Hypothalamus (tissue), 51 donors: ENCODE measurements at regions not wholly inside any gene's neighbourhood (a gene's known extent, or its start where the extent isn't known, plus 50 kb on each side); places are given as distances from the start of the nearest gene placed in this dataset.

Experiments used
- DNase-seq, 51 donors: peaks; one replicate each; lab custom pipeline; 2025; lab: John Stamatoyannopoulos, UW

- no peak for DNase-seq
Observed at GRCh38 chr3:156760333-156760732, 65.8 kb upstream of the LEKR1 start.

- DNase-seq: no peak
Observed at GRCh38 chr3:156761007-156761406, 65.1 kb upstream of the LEKR1 start.

- no peak for DNase-seq
Observed at GRCh38 chr3:156761713-156762451, 64.3 kb upstream of the LEKR1 start.

GRCh38 chr3:156762631-156763185, 63.4 kb upstream of the LEKR1 start:
- no peak for DNase-seq

GRCh38 chr3:156763386-156763785, 62.8 kb upstream of the LEKR1 start:
- no peak for DNase-seq

GRCh38 chr3:156763931-156764720, 62.0 kb upstream of the LEKR1 start:
- DNase-seq: no peak

DNA sequence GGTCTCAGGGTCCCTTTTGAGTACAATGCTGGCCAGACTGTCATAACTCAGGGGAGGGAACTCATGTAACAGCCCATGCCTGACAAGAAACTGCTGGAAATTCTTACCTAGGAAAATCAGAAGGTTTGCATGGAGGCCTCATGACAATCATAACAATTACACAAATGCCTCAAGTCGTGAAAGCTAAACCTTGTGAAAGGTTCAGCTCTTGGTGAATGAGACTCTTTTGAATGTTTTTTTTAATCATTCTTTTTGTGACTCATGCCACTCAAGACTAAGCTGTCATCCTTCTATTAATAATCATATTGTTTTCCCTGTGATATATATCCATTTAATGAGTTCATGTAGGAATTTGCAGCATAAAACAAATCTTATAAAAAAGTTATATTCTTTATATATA, 61.4 kb upstream of the LEKR1 start:
- no peak for DNase-seq

DNA sequence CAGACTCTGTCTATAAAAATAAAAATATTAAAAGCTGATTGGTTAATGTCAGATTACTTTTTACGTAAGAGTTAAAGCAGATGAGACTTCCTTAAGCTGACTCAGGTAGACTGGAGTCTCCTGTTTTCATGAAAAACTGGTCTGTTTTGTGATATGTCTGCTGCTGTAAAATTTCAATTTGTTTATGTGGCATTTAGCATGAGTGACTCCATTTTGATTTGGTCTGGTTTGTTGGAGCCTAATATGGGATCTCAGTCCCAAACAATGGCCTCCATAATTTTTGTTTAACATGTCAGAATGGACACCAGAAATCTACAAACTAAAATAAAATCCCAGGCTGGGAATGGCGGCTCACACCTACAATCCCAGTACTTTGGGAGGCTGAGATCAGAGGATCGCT, 57.8 kb upstream of the LEKR1 start:
- no peak for DNase-seq

- DNase-seq: no peak
Observed at GRCh38 chr3:156769721-156770654, 56.2 kb upstream of the LEKR1 start.

- no peak for DNase-seq
Observed at GRCh38 chr3:156770699-156771414, 55.3 kb upstream of the LEKR1 start.

- peak in 1 of 51 donors; percentile 4 for DNase-seq
Observed at GRCh38 chr3:156772588-156773206, 53.5 kb upstream of the LEKR1 start.

DNA sequence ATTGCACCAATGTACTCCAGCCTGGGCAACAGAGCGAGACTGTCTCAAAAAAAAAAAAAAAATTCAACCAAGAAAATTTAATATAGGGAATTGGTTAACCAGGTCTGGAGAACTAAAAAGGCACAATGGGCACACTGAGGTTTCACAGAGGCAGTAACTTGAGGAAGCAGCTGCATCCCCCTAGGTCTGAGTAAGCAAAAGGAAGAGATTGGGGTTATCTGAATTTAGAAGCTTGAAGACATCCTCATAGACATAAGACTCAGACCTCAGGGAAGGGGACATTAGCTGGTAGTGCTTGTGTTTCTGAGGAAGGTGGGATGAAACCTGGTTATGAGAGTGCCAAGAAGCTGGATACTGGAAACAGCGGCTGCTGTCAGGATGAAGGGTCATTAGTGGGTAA, 50.1 kb upstream of the LEKR1 start:
- no peak for DNase-seq
